GM21390 (cell line): ENCODE measurements at regions not wholly inside any gene's neighbourhood (a gene's known extent, or its start where the extent isn't known, plus 50 kb on each side); places are given as distances from the start of the nearest gene placed in this dataset.
"Not testable (repeated sequence)": the region's sequence is repeated elsewhere in the genome, so short reads cannot be mapped to it uniquely, and the experiment has no call there.

Source experiments
- ATAC-seq: cut with Tn5 transposase; IDR thresholded peaks from one replicate; pipeline ENCODE4 v1.9.1; 2021; ENCODE audit not compliant: unreplicated experiment

DNA sequence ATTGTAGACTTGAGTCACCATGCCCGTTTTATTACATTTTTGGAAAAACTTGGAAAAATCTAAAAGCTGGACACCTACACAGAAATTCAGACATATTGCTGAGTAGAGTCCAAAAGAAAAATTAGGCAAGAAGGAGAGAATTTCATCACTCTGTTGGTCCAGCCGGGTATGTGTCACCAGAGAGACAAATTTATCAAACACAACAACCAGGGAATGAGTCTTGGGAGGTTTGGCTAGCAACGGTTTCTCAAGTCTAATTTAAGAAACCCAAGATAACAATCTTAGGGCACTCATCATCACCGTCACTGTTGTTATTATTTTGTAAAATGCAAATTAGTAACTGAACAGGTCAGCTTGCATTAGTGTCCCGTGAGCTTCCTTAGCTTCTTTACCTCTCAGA lies 197.5 kb upstream of the C2CD4B start:
- no peak for ATAC-seq

DNA sequence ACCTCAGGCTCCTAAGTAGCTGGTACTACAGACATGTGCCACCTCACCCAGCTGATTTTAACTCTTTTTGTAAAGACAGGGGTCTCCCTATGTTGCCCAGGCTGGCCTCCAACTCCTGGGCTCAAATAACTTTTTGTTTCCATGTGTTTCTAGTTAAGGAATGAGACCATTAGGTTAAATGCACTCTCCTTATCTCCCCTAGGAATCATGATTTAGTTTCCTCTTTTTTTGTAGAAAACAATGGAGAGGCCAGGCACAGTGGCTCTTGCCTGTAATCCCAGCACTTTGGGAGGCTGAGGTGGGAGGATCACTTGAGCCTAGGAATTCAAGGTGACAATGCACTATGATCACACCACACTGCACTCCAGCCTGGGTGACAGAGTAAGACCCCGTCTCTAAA lies 198.8 kb upstream of the C2CD4B start:
- ATAC-seq, result no peak

DNA sequence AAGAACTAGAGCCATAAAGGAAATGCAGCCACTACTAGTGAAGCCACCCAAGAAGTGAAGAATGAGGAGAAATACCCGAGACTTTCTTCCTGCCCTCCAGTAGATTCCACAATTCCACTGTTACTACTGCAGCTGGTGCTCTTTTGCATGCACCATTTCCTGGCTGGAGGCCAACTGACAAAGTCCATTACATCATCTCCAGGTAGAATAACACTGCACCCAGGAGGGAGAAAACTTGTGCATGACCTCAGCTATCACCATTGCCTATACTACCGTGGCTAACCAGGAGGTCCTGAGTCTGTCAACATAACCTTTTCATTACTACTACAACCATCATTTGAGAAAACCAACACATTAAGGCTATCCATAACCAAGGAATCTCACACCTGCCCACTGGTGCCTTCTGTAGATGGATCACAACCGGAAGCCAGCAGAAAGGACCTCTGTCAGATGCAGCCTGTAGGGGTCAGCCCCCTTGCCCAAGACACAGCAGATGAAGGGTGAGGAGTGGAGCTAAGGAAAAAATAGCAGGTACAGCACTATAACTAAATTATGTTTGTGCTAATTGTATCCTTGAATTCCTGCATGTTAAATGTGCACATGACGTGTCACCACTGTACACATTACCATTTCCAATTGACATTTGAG lies 200.8 kb upstream of the C2CD4B start:
- no peak for ATAC-seq

DNA sequence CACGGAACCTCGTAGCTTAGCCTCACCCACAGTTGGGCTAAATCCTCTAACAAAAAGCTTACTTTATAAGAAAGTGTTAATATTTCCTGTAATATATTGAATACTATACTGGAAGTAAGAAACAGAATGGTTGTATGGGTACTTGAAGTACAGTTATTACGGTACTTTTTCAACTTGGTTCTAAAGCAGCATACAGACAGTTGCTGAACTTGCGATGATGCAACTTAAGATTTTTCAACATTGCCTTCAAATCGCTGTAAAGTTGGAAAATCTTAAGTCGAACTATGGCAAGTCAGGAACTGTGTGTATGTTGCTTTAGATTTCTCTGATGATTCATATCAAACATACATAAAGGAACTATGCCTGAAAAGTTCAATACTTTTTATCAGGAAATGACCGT lies 204.4 kb upstream of the C2CD4B start:
- ATAC-seq, result no peak

DNA sequence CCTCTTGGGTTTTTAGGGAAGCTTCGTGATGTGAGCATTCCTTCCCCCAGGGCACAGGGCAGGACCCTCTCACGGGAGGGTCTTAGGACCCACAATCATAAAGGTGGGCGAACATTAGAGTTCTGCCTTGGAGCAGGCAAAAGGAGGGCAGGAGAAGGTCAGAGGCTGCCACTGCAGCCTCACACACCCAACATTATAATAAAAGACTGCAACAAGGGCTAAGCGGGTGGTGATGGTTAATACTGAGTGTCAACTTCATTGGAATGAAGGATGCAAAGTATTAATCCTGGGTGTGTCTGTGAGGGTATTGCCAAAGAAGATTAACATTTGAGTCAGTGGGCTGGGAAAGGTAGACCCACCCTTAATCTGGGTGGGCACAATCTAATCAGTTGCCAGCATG lies 206.6 kb upstream of the C2CD4B start:
- ATAC-seq, result not testable (repeated sequence)

DNA sequence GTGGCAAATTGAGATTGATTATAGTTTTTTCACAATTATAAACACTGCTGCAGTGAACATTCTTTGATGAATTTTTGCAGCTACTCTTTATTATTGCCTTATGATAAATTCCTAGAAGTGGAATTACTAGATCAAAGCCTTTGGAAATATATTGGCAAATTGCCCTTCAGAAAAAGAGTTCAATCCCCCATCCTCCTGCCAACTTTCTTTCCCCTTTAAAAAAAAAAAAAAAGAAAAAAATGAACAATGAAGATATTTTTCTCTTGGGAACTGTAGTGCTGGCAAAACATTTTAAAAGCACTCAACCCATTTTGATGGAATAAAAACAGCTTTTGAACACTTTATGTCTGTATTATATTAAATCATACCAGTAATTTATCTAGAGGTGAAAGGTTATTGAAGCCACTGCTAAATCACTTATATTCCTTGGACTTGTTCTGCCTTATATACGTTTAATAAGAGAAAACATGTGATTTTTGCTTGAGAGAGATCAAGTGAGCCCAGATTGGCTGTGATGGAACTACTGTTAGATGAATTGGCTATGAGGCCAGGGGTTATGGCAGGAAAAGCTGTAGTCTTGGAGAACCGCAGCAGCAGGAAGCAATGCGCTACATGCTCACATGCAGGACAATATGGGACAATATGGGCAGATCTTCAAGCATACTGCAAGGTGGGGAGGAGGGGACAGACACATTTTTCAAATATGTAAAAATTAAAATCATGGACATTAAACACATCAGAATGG lies 212.8 kb upstream of the C2CD4B start:
- ATAC-seq, result no peak

DNA sequence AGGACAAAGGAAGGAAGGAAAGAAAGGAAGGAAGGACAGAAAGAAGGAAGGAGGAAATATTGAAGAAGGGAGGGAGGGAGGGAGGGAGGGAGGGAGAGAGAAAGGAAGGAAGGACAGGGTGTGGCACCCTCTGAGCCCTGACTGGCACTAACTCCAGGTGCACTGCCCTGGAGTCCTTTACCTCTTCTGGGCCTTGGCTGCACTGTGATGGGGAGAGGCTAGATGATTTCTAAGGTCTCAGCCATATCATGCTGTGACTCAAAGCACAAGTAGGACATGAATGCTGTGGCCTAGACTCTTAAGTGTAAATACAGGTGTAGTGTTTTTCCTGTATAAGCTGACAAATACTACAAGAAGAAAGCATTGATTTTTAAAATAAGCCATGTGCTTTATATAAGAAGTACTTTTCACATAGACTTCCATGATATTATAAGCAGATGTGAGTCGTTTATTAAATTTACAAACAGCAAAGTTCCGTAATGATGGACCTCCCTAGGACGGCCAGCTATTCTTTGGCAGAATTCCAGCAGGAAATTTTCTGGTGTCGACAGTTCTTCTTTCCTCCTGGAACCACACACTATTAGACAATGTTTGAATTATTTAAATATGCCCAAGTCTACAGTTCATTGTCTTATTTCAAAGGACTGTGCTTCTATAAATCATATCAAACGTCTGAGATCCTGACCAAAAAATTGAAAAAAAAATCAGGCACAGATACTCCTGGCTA lies 213.8 kb upstream of the C2CD4B start:
- ATAC-seq, result no peak

DNA sequence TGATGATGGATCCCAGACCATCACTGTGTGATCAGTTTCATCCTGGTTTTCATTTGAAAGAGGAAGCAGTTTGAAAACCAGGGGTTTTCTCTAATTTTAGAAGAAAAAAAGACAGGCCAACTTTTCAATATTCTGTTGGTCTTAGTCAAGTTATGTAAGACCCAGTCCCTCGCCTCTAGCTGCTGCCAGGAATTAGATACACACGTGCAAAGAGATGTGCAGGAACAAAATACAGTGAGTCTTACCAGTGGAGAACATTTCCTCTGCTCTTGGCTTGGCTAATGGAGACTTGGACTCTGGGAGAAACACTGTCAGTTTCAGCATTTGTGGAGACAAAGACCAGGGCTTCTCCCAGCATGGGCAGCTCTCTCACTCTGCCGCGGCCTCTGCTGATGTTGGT lies 214.9 kb upstream of the C2CD4B start:
- ATAC-seq, result no peak

DNA sequence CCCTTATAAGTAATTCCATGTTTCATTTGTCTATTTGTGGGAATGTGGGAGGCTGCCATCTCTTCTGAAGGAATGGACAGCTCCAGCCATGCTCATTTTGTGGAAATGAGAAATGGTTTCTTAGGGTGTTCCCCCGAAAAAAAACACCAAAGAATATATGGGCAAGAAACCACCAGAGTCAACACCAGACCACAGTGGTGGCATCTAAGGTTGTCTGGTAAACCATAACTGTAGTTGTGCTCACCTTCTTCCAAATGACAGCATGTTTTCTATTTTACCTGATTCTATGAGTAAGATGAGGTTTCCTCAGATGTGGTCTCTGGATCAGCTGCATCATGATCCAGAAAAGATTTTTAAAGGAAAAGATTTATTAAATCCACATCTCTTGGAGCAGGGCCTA lies 217.0 kb upstream of the C2CD4B start:
- no peak for ATAC-seq

DNA sequence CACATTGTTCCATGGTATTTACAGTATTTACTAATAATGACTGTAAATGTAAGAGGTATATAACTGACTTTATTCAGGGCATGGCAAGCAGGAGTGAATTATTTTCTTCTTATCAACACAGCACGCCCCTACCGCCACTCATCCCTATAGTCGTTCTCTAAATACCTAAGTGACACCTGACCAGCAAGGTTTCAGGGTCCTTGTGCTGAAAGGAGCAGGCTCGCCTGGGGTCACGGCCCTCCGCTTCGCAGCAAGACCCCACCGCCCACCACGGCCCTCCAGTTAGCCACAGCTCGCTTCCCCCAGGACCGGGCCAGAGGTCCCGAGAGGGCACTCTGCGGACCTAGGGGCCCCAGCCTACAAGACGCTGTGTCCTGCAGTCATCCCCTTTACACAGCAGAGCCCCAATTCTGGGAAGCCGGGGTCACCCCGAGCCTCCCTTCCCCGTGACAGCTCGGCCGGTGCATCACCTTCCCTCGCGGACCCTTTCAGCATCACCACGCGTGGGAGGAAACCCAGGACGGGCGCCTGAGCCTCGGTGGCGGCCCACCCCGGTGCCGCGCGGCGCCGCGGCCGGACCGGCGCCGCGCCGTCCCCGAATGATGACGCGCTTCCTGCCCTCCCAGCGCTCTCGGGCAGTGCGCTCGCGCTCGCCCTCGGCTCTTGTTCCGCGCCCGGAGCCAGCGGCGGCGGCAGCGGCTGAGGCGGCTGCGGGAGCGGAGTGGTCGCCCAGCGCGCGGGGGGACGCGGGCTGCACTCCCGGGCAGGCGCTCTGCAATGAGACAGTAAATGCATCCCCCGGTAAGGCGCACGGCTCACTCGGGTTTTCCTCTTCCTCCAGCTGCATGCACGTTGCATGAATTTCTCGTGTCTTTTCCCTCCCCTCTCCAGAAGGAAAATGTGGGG lies 225.1 kb upstream of the C2CD4B start, which contains the start of gene TLN2:
TSS of gene TLN2 (plus strand) at position 666 of the 906 bp plus-strand sequence.
- ATAC-seq, result peak; percentile 90

DNA sequence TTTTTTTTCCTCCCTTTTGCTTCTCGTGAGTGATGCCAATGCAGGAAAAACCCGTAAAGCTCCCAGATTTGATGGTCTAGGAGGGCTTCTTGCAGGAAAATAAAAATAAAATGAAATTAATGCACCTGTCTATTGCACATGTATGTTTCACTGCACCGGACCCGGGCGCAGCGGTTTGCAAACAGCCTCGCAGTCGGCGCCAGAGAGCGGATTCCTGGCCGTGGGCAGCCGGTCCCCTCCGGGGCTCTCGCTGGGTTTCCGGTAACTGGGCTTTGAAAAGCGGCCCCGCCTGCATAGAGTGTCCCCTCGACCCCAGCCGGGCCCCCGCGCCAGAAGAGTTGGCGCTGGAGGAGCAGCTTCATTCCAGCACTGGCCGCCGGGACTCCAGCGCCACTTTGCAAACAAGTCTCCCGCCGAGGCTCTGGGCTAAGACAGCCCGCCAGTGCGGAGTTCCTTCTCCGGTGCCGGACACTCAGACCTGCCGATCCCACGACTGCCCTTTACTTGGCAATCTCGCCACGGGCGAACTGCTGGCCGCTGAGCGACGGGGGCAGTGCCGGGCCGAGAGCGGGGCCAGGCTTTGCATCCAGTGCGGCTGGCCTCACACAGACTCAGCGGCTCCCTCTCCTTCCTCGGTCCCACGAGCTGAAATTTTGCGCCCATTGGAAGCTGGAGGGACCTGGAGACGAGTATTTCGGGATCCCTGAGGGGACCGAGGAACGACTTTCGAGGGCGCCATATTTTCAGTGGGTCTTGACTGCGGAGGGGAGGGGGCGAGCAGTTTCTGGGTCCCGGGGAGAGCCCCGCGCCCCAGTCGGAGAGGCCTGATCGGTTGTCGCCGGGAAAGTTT lies 225.9 kb upstream of the C2CD4B start:
- no peak for ATAC-seq

DNA sequence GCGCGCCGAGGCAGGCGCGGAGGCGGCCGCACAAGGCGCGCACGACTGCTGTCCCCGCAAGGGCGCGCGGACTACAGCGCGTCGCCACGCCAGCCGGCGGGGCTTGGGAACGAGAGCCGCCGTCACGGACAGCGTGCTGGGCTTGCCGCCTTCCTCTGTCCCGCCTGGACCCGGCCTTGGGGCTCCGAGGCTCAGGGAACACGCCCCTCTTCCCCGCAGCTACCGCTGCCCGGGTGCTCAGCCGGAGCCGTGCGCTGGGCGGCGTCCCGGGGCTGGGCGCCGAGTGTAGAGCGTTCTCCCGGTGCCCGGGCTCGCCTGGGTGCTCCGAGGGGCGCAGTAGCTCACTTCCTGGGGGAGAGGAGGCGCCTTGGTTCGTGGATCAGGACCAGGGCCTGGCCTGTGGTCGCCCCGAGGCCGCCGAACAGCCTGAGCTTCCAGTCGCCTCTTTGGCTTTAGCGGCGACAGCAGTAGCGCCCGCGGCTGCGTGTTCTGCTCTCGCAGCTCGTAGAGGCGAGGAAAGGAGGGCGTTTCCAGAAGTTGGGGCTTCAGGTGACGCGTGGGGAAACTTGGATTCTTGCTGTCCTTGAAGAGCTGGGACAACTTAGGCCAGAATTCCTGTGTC lies 226.7 kb upstream of the C2CD4B start:
- ATAC-seq, result no peak

DNA sequence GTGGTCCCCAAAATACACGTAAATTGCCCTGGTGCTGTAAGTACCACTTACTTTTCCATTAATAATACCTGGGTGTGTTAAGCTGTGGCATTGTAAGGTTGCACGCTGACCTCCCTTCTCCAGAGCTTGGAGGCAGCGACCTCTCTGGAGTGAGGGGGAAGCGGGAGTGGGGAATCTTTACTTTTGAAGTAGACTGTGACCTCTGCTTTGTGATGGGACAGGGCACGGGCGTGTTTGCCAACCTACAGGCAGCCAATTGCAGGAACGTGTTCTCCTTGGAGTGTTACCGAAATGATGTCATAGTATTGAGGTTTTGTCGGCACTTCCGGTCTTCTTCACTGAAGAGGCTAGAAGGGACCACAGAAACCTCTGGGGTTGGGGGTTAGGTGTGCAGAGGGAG lies 227.3 kb upstream of the C2CD4B start:
- ATAC-seq, result no peak

DNA sequence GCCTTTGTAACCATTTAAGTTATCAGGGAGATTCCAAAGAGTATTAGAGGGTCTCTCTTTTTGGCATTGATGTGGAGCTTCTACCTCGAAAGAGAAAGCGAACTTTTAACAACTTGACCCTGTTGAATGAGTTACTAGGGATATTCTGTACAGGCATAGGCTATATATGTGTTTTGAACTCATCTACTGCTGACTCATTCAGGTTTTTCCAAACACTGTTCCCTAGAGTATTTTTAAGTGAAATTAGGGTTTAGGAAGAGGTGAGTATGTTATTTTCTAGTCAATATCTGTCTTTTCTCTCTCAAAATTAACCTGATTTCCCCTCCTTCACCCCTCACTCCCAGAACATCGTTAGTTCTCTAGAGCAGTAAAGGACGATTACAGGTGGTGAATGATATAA lies 228.1 kb upstream of the C2CD4B start:
- no peak for ATAC-seq

DNA sequence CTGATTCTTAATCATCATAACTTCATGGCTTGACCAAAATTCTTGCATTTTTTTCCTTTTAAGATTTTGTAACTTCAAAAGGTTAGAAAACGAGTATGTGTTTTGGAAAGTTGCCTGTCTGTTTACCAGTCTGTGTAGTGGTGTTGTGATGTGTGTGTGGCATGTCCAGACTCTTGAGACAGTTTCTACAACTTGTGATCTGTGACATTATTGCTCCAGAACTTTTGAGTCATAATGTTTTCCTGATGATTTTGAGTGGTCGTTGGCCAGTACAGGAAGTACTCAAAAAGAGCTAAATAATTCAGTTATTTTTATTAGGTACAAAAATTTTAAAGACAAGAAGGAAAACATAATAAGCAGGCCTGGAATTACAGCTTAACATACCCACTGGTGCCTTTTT lies 229.0 kb upstream of the C2CD4B start:
- ATAC-seq, result no peak

DNA sequence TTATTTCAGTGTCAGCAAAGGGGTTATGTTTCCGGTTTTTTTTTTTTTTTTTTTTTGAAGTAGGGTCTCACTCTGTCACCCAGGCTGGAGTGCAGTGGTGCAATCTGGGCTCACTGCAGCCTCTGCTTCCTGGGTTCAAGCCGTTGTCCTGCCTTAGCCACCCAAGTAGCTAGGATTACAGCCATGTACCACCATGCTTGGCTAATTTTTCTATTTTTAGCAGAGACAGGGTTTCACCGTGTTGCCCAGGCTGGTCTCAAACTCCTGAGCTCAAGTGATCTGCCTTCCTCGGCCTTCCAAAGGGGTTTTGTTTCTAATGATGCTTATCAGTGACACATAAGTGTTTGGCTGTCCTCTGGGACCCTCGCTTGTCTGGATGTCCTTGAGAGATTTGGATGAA lies 235.7 kb upstream of the C2CD4B start:
- no peak for ATAC-seq

DNA sequence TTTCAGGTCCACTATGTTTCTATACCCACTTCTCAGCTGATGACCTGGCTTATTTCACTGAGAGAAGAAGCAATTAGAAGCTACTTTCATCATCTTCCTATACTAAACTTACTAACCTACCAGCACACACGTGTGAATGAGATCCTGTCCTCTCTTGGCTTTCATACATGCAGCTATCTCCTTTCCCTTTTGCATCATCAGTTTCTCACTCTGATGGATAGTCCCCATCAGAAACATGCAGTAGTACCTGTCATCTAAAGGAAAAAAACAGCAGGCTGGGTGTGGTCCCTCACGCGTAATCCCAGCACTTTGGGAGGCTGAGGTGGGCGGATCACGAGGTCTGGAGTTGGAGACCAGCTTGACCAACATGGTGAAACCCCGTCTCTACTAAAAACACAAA lies 237.6 kb upstream of the C2CD4B start:
- no peak for ATAC-seq

DNA sequence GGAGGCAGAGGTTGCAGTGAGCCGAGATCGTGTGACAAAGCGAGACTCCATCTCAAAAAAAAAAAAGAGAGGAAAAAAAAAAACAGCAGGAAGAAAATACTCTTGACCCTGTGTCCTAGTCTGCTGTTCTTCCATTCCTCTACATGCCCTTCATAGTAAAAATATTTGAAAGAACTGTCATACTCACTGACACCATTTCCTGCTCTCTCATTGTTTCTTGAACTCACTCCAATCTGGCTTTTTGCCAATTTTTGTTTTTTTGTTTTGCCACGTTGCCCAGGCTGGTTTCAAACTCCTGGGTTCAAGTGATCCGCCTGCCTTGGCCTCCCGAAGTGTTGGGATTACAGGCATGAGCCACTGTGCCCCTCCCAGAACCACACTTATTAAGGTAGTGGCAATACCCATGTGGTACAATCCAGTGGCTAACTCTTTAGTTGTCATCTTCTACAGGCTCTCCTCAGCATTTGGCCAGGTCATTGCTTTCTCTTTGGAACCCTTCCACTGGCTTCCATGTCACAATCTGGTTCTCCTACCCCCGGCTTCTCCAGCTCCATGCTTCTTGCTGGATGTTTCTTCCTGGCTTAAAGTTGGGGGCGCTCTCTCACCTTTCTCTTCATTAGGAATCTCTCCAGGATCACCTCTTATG lies 238.2 kb upstream of the C2CD4B start:
- no peak for ATAC-seq
